ENCODE measurements at regions not wholly inside any gene's neighbourhood (a gene's known extent, or its start where the extent isn't known, plus 50 kb on each side); places are given as distances from the start of the nearest gene placed in this dataset.
A peak's percentile ranks its signal among the peaks of the same experiment; 100 is the strongest.

GRCh38 chr11:70523384-70524095 lies 125.2 kb downstream of the CTTN start:
- Histone ChIP-seq H3K27ac (ENCODE audit: low read depth in 2 of 2, low read length in 1 of 2) (no peak overlapping the region), H3F3A (replicated peaks; ENCODE audit: insufficient read depth) (no peaks in the 10 kb centered on the region), H3K27me3 (ENCODE audit: insufficient read depth) (no peaks in the 10 kb centered on the region), H3K9me3 (no peaks in the 10 kb centered on the region), H3K9me2 (no peaks in the 10 kb centered on the region), H3K4me3 (ENCODE audit: low read depth in 2 of 2, low read length in 1 of 2) (no peak overlapping the region), H3K79me2 (ENCODE audit: insufficient read depth) (no peaks in the 10 kb centered on the region), H3K4me1 (ENCODE audit: control insufficient read depth in 1 of 2, insufficient read depth in 2 of 2, low read depth in 1 of 2, low read length in 1 of 2) (peaks cover 0 to 59% of the 10 kb centered on the region in 2 experiments; a peak in 1 of 4 replicates), H4K20me1 (ENCODE audit: insufficient read depth) (no peaks in the 10 kb centered on the region), H3K4me2 (no peak overlapping the region), H3K36me3 (replicated peaks in 1 of 2; ENCODE audit: control insufficient read depth in 1 of 2, insufficient read depth in 2 of 2, low read length in 1 of 2) (no peaks in the 10 kb centered on the region), H2AFZ (ENCODE audit: low read depth) (no peak overlapping the region), H3K9ac (no peak overlapping the region)
- peak; percentile 54 for DNase-seq
- TF ChIP-seq FOXJ3 (CRISPR knock-in tag; IDR thresholded peaks at IDR 0.05) (no peak), EZH2phosphoT487 (IDR thresholded peaks at IDR 0.05; ENCODE audit: borderline replicate concordance, low read depth) (no peak), MXI1 (IDR thresholded peaks at IDR 0.05; ENCODE audit: low read depth, low read length) (no peak), USF1 (IDR thresholded peaks at IDR 0.05; ENCODE audit: borderline replicate concordance, low read depth) (no peak), SMC3 (IDR thresholded peaks at IDR 0.05; ENCODE audit: low read depth, low read length) (no peak), TEAD4 (IDR thresholded peaks at IDR 0.05; ENCODE audit: borderline replicate concordance, insufficient read depth) (no peak), TAF1 (IDR thresholded peaks at IDR 0.05; ENCODE audit: borderline replicate concordance, low read depth, low read length) (no peak), IRF3 (IDR thresholded peaks at IDR 0.05; ENCODE audit: low read depth, low read length) (no peak), USF2 (IDR thresholded peaks at IDR 0.05; ENCODE audit: borderline replicate concordance, low read depth, low read length) (no peak), YY1 (IDR thresholded peaks at IDR 0.05; ENCODE audit: low read depth) (no peak), POLR2AphosphoS5 (IDR thresholded peaks at IDR 0.05; ENCODE audit: low read depth, low read length) (no peak), NRF1 (IDR thresholded peaks at IDR 0.05; ENCODE audit: low read depth, low read length) (no peak), TCF12 (IDR thresholded peaks at IDR 0.05) (no peak), FOXM1 (IDR thresholded peaks at IDR 0.05; ENCODE audit: low read depth) (no peak), GATA2 (CRISPR knock-in tag; IDR thresholded peaks at IDR 0.05) (no peak), JUND (IDR thresholded peaks at IDR 0.05) (no peak), ZBTB33 (IDR thresholded peaks at IDR 0.05; ENCODE audit: borderline replicate concordance, low read depth) (no peak), EP300 (IDR thresholded peaks at IDR 0.05; ENCODE audit: borderline replicate concordance in 1 of 2, low read depth in 1 of 2, low read length in 1 of 2) (no peak), RFX5 (IDR thresholded peaks at IDR 0.05; ENCODE audit: low read length) (no peak), RCOR1 (IDR thresholded peaks at IDR 0.05; ENCODE audit: low read length) (no peak)
- 35% methylated on average over 4 of the region's 15 CpGs for WGBS (ENCODE audit: low lambda C conversion rate)
- ChIA-PET POLR2A (interaction anchor here (1.1 kb wide), 1 partner anchor 8 kb away, joined by 3 read pairs; no protein-coding TSS in a partner anchor), CTCF (interaction anchor here (1.0 to 1.1 kb wide), 3 partner anchors 13 to 22 kb away, joined by 3 to 4 read pairs (median 3); no protein-coding TSS in a partner anchor)

Data from SK-N-SH (cell line).